Caki2 (cell line): ENCODE measurements at regions not wholly inside any gene's neighbourhood (a gene's known extent, or its start where the extent isn't known, plus 50 kb on each side); places are given as distances from the start of the nearest gene placed in this dataset.
A peak's percentile ranks its signal among the peaks of the same experiment; 100 is the strongest.

Source experiments
- DNase-seq: peaks from one replicate; pipeline ENCODE4 v3.0.0-alpha.2; 2015; ENCODE audit warnings: low read depth
- in situ Hi-C: cut with HindIII; loops from 2 replicates; pipeline ENCODE4 v1.10.0; 2016; ENCODE audit warnings: low sequenced_read_pairs, low pct_unique_long_range_greater_than_20kb, mixed read lengths

DNA sequence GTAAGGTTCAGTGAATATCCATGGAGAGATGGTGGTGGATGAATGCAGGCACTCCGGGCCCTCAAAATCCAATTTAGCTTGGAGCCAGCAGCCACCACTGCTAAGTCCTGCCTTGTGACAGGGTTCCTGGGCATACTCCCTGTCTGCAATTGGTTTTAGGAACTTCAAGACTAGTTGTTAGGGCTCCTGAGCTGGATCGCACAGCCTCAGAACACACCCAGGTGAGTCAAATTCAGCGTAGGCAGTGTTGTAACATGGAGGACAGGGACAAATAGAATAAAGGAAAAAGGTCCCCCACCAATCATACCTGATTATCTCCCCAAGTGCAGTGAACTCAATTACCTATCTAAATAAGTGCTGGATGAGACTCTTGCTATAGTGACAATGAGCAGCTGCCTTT is 74.6 kb downstream of the PERP start:
- in situ Hi-C loops: no loop called here
- DNase-seq: no peak

DNA sequence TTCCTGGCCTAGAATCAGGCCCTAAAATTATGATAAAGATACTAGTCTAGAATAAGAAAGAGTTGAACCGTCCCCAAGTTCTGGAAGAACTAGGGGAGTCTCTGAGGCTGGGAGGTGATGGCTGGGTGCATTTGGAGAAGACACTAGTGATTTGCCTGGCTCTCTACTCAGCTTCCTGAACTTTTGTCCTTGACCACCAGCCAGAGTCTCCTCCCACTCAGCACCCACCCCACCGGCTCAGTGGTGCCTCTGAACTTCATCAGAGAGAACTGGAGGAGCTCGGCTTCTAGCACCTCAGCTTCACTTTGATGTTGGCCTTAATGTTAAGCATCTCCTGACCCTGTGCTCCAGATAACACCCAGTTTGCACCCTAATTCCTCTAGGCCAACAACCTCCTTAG is 73.0 kb downstream of the PERP start:
- no peak for DNase-seq
- in situ Hi-C loops: no loop called here

GRCh38 chr6:138035070-138035469 is 72.1 kb downstream of the PERP start:
- in situ Hi-C loops: no loop called here
- peak; percentile 42 for DNase-seq

DNA sequence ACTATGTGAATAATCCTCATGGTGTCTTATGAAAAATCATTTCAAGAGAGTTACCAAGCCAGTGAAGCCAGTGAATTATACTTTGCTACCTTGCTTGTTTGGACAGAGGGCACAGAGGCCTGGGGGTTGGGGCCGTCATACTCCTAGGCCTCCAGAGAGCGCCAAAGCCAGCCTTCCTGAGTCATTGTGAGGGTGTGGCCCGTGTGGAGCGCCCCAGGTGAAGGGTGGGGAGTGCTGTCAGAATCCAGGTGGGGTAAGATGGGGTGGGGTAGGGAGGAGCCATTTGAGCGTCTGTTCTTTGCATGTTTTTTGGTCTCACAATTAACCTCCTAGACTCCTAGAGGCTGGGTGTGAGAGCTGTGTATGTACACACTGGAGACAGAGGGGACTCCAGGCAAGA is 71.1 kb downstream of the PERP start:
- peak; percentile 60 for DNase-seq

GRCh38 chr6:138037009-138037504 is 70.2 kb downstream of the PERP start:
- peak; percentile 94 for DNase-seq
- in situ Hi-C loops: no loop called here

More for the DNA sequence above, 71.1 kb downstream of the PERP start:
- in situ Hi-C loops: no loop called here

GRCh38 chr6:138038142-138038870 is 68.9 kb downstream of the PERP start:
- in situ Hi-C loops: no loop called here
- DNase-seq: peak; percentile 35
